HL-60/S4 (cell line): ENCODE measurements at regions not wholly inside any gene's neighbourhood (a gene's known extent, or its start where the extent isn't known, plus 50 kb on each side); places are given as distances from the start of the nearest gene placed in this dataset.

Source experiments
- in situ Hi-C: fragments of 300-500 bp; cut with MboI; formaldehyde crosslinking; loops from 2 replicates; pipeline ENCODE4 v1.14.3; 2022; ENCODE audit warnings: low sequenced_read_pairs

- in situ Hi-C loops, result no loop called here
These were observed 104.5 kb upstream of the SFSWAP start for GRCh38 chr12:131606218-131606901.

GRCh38 chr12:131607658-131608447 is 103.0 kb upstream of the SFSWAP start:
- in situ Hi-C loops, result no loop called here

- in situ Hi-C loops, result no loop called here
These were observed 101.9 kb upstream of the SFSWAP start for GRCh38 chr12:131608740-131609690.

GRCh38 chr12:131609762-131610161 is 101.1 kb upstream of the SFSWAP start:
- in situ Hi-C loops, result no loop called here

GRCh38 chr12:131610181-131610580 is 100.7 kb upstream of the SFSWAP start:
- in situ Hi-C loops, result no loop called here

- in situ Hi-C loops, result no loop called here
These were observed 100.0 kb upstream of the SFSWAP start for GRCh38 chr12:131610891-131611290.

- in situ Hi-C loops, result no loop called here
These were observed 99.3 kb upstream of the SFSWAP start for GRCh38 chr12:131611416-131612091.

- in situ Hi-C loops, result no loop called here
These were observed 98.7 kb upstream of the SFSWAP start for GRCh38 chr12:131612092-131612755.

- in situ Hi-C loops, result no loop called here
These were observed 97.7 kb upstream of the SFSWAP start for GRCh38 chr12:131613186-131613585.

- in situ Hi-C loops, result no loop called here
These were observed 97.2 kb upstream of the SFSWAP start for GRCh38 chr12:131613678-131614077.

- in situ Hi-C loops, result no loop called here
These were observed 95.4 kb upstream of the SFSWAP start for GRCh38 chr12:131615326-131616042.

- in situ Hi-C loops, result no loop called here
These were observed 94.7 kb upstream of the SFSWAP start for GRCh38 chr12:131616043-131616700.

- in situ Hi-C loops, result no loop called here
These were observed 94.2 kb upstream of the SFSWAP start for GRCh38 chr12:131616738-131617137.

GRCh38 chr12:131617179-131617578 is 93.7 kb upstream of the SFSWAP start:
- in situ Hi-C loops, result no loop called here

GRCh38 chr12:131617596-131618302 is 93.1 kb upstream of the SFSWAP start:
- in situ Hi-C loops, result no loop called here

GRCh38 chr12:131618303-131618658 is 92.6 kb upstream of the SFSWAP start:
- in situ Hi-C loops, result no loop called here

- in situ Hi-C loops, result no loop called here
These were observed 92.2 kb upstream of the SFSWAP start for GRCh38 chr12:131618701-131619100.

- in situ Hi-C loops, result no loop called here
These were observed 91.7 kb upstream of the SFSWAP start for GRCh38 chr12:131619106-131619642.
